ENCODE measurements at regions not wholly inside any gene's neighbourhood (a gene's known extent, or its start where the extent isn't known, plus 50 kb on each side); places are given as distances from the start of the nearest gene placed in this dataset.
"Not testable (repeated sequence)": the region's sequence is repeated elsewhere in the genome, so short reads cannot be mapped to it uniquely, and the experiment has no call there.

DNA sequence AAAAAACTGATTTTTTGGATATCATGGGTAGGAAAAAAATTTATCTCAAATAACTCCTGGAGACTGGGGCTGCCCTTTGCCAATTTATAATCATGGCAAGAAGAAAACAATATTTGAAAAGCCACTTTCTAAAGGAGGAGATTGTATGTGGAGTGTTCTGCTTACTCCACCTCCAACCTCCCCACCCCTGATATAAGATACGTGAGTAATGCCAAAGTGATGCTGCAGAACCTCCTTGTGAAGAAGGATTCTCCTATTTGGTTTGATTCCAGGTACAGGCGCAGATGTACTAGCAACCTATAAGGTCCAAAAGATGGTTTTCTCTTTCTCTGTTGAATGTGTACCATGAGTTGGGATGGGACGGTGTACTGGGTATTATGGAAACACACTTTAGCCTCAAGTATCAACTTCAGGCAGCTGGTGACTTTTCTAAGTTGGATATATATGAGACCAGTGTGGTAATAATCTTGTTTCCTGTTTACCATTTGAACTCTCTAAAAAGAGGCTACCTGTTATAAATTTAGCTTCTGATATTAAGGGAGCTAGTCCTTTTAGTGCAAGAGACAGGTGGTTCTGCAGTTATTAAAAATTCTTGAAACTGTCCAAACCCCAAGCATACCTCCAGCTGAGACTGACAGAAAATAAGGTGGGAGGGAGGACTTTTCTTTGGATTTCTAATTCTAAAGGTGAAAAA lies 724.0 kb upstream of the MIR17HG start:
- DNase-seq (ENCODE audit: low read depth in 4 of 4, low spot score in 2 of 4), result no peak

- no peak for DNase-seq (ENCODE audit: low read depth in 4 of 4, low spot score in 2 of 4)
Observed at GRCh38 chr13:90627813-90628212, 719.7 kb upstream of the MIR17HG start.

GRCh38 chr13:90628471-90628870 lies 719.0 kb upstream of the MIR17HG start:
- no peak for DNase-seq (ENCODE audit: low read depth in 4 of 4, low spot score in 2 of 4)

- DNase-seq (ENCODE audit: low read depth in 4 of 4, low spot score in 2 of 4), result no peak
Observed at GRCh38 chr13:90630716-90631115, 716.8 kb upstream of the MIR17HG start.

DNA sequence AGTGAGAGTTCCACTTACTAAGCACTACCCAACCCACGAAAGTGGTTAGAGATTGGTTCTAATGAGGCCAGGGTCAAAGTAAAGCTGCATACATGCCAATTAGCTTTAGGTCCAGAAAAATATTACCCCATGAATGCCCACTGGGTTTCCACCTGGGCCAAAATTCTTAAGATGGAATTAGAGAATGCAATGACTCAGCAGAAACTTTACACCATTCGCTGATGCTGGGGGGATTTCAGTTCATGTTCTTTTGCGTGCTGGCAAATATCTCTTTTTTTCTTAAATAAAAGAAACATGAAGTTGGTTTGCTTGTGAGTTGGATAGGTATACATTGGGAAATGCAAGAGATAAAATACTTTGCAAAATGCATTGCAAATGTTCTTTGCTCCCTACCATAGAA lies 715.3 kb upstream of the MIR17HG start:
- DNase-seq (ENCODE audit: low read depth in 4 of 4, low spot score in 2 of 4), result no peak

GRCh38 chr13:90633849-90634248 lies 713.6 kb upstream of the MIR17HG start:
- no peak for DNase-seq (ENCODE audit: low read depth in 4 of 4, low spot score in 2 of 4)

DNA sequence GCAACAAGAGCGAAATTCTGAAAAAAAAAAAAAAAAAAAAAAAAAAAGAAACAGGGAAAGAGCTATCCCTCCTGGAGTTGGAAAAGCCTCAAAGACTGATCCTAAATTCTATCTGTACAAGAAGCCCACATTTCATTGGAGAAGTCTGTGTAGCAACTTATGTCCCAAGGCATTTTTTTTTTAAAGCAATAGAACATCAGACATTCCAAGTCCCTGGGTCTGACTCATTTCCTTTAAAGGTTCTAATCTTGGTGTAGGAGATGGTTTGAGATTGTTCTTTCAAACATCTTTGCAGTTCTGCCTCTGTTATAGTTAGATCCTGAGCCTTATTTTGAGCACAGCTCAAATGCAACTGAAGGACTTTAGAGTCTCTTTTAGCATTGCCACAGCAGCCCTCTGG lies 706.5 kb upstream of the MIR17HG start:
- DNase-seq (ENCODE audit: low read depth in 4 of 4, low spot score in 2 of 4), result no peak

- DNase-seq (ENCODE audit: low read depth in 4 of 4, low spot score in 2 of 4), result no peak
Observed at GRCh38 chr13:90641884-90642283, 705.6 kb upstream of the MIR17HG start.

- DNase-seq (ENCODE audit: low read depth in 4 of 4, low spot score in 2 of 4), result no peak
Observed at GRCh38 chr13:90645582-90645981, 701.9 kb upstream of the MIR17HG start.

DNA sequence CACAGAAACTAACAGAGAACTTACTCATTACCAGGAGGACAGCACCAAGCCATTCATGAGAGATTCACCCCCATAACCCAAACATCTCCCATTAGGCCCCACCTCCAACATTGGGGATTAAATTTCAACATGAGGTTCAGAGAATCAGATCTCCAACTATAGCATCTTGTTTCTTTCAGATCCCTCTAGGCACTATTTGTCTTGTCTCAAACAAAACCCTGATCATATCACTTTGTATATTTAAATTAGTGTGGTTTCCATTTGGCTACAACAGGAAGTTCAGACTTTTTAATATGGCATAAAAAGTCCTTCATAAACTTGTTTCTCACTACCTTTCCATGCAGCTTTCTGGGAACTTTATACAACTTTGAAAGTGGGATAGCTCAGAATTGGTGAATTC lies 699.0 kb upstream of the MIR17HG start:
- DNase-seq (ENCODE audit: low read depth in 4 of 4, low spot score in 2 of 4), result no peak

- DNase-seq (ENCODE audit: low read depth in 4 of 4, low spot score in 2 of 4), result no peak
Observed at GRCh38 chr13:90652036-90652435, 695.5 kb upstream of the MIR17HG start.

GRCh38 chr13:90654970-90655369 lies 692.5 kb upstream of the MIR17HG start:
- no peak for DNase-seq (ENCODE audit: low read depth in 4 of 4, low spot score in 2 of 4)

DNA sequence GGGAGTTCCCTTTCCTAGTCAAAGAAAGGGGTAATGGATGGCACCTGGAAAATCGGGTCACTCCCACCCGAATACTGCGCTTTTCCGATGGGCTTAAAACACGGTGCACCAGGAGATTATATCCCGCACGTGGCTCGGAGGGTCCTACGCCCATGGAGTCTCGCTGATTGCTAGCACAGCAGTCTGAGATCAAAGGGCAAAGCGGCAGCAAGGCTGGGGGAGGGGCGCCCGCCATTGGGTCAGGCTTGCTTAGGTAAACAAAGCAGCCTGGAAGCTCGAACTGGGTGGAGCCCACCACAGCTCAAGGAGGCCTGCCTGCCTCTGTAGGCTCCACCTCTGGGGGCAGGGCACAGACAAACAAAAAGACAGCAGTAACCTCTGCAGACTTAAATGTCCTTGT lies 683.3 kb upstream of the MIR17HG start:
- not testable (repeated sequence) for DNase-seq (ENCODE audit: low read depth in 4 of 4, low spot score in 2 of 4)

DNA sequence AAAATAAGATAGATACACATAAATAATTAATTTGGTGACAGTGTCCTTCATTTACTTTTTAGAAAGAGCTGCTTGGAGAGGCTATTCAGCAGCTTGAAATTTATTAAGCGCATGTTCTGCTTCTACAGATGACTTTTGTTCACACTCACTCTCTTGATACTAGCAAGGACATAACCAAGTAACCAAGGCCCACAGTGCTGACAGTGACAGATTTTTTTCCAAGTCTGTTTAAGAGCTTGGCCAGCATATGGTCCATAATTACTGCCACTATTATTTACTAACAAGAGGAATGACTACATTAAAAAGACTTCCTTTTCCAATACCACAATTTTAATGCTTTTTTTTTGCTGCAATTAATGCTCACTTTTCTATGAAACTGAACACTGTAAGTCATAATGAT lies 673.7 kb upstream of the MIR17HG start:
- no peak for DNase-seq (ENCODE audit: low read depth in 4 of 4, low spot score in 2 of 4)

- DNase-seq (ENCODE audit: low read depth in 4 of 4, low spot score in 2 of 4), result no peak
Observed at GRCh38 chr13:90675129-90675528, 672.4 kb upstream of the MIR17HG start.

- no peak for DNase-seq (ENCODE audit: low read depth in 4 of 4, low spot score in 2 of 4)
Observed at GRCh38 chr13:90680826-90681225, 666.7 kb upstream of the MIR17HG start.

DNA sequence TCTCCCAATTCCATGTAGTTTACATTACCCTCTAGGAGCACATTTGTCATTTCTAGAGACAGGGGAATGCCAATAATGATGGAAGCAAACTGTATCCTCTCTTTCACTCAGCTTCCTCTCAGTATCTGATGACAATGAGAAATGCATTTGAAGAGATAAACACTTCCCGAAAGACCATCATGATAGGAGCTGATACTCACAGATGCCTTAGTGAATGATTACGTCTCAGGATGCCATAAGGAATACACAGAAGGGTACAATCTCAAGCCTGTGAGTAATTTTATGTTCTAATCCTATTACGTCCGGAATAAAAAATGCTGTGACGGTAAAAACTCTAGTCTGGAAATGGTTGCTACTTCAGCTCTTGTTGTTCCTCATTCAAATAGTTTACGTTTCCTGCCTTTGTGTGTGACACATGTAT lies 663.8 kb upstream of the MIR17HG start:
- no peak for DNase-seq (ENCODE audit: low read depth in 4 of 4, low spot score in 2 of 4)

- no peak for DNase-seq (ENCODE audit: low read depth in 4 of 4, low spot score in 2 of 4)
Observed at GRCh38 chr13:90686442-90686841, 661.0 kb upstream of the MIR17HG start.

- no peak for DNase-seq (ENCODE audit: low read depth in 4 of 4, low spot score in 2 of 4)
Observed at GRCh38 chr13:90689111-90689510, 658.4 kb upstream of the MIR17HG start.

- no peak for DNase-seq (ENCODE audit: low read depth in 4 of 4, low spot score in 2 of 4)
Observed at GRCh38 chr13:90690458-90691080, 656.9 kb upstream of the MIR17HG start.

DNA sequence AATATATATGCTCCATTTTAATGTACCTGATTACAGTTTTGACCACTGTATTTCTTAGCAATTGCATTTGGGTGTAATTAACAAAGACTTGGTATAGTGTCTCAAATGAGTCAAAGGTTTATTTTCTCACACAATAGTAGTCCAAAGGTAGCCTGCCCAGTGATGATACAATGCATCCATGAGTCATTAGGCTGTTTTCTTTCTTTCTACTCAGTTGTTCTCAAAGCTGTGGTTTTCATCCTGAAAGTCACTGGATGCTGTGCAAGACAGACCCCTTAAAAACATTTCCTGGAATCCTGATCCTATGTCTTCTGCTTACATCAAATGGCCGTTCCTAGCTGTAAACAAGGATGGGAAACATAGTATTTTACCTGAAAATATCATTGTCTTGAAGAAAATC lies 651.2 kb upstream of the MIR17HG start:
- no peak for DNase-seq (ENCODE audit: low read depth in 4 of 4, low spot score in 2 of 4)

GRCh38 chr13:90696656-90697055 lies 650.8 kb upstream of the MIR17HG start:
- DNase-seq (ENCODE audit: low read depth in 4 of 4, low spot score in 2 of 4), result no peak

- DNase-seq (ENCODE audit: low read depth in 4 of 4, low spot score in 2 of 4), result no peak
Observed at GRCh38 chr13:90700340-90700739, 647.1 kb upstream of the MIR17HG start.

Measured in left renal cortex interstitium (tissue), 4 donors.